ENCODE measurements at regions not wholly inside any gene's neighbourhood (a gene's known extent, or its start where the extent isn't known, plus 50 kb on each side); places are given as distances from the start of the nearest gene placed in this dataset.
"Not testable (repeated sequence)": the region's sequence is repeated elsewhere in the genome, so short reads cannot be mapped to it uniquely, and the experiment has no call there.

- Histone ChIP-seq H3K27ac (no peak overlapping the region), H3K36me3 (no peaks in the 10 kb centered on the region), H3K4me3 (no peak overlapping the region), H3K9me3 (peaks cover 12 to 89% of the 10 kb centered on the region in 2 donors), H3K27me3 (no peaks in the 10 kb centered on the region), H3K4me1 (no peaks in the 10 kb centered on the region)
- DNase-seq (ENCODE audit: low spot score in 2 of 2) = no peak
- intact Hi-C loops (cut with DNase I; ENCODE audit: low total_unique reads) = no loop called here
- no peak for TF ChIP-seq POLR2A (IDR thresholded peaks at IDR 0.05)
- no peak for TF ChIP-seq CTCF (IDR thresholded peaks at IDR 0.05)
- no peak for TF ChIP-seq POLR2AphosphoS5 (IDR thresholded peaks at IDR 0.05)
Observed at GRCh38 chr2:89775885-89776284, 1084.4 kb downstream of the RPIA start.

GRCh38 chr2:89780318-89780717 lies 1088.8 kb downstream of the RPIA start:
- intact Hi-C loops (cut with DNase I; ENCODE audit: low total_unique reads) = no loop called here
- TF ChIP-seq CTCF (IDR thresholded peaks at IDR 0.05) = no peak
- TF ChIP-seq POLR2A (IDR thresholded peaks at IDR 0.05) = no peak
- TF ChIP-seq POLR2AphosphoS5 (IDR thresholded peaks at IDR 0.05) = no peak

GRCh38 chr2:89781962-89782361 lies 1090.5 kb downstream of the RPIA start:
- intact Hi-C loops (cut with DNase I; ENCODE audit: low total_unique reads) = no loop called here
- no peak overlapping the region for H3K27ac ChIP-seq
- TF ChIP-seq CTCF (IDR thresholded peaks at IDR 0.05) (no peak), POLR2A (IDR thresholded peaks at IDR 0.05) (no peak), POLR2AphosphoS5 (IDR thresholded peaks at IDR 0.05) (no peak)
- H3K27me3 ChIP-seq = no peaks in the 10 kb centered on the region
- H3K36me3 ChIP-seq = no peaks in the 10 kb centered on the region
- peaks cover 4 to 90% of the 10 kb centered on the region in 2 donors for H3K9me3 ChIP-seq
- DNase-seq (ENCODE audit: low spot score in 2 of 2) = no peak
- no peaks in the 10 kb centered on the region for H3K4me1 ChIP-seq
- H3K4me3 ChIP-seq = no peak overlapping the region

More at GRCh38 chr2:89780318-89780717, 1088.8 kb downstream of the RPIA start:
- H3K36me3 ChIP-seq = no peaks in the 10 kb centered on the region
- H3K4me3 ChIP-seq = no peak overlapping the region
- peaks cover 9 to 97% of the 10 kb centered on the region in 2 donors for H3K9me3 ChIP-seq
- no peaks in the 10 kb centered on the region for H3K27me3 ChIP-seq
- no peak for DNase-seq (ENCODE audit: low spot score in 2 of 2)
- no peak overlapping the region for H3K27ac ChIP-seq
- no peaks in the 10 kb centered on the region for H3K4me1 ChIP-seq

- intact Hi-C loops (cut with DNase I; ENCODE audit: low total_unique reads) = no loop called here
- no peaks in the 10 kb centered on the region for H3K27me3 ChIP-seq
- TF ChIP-seq POLR2AphosphoS5 (IDR thresholded peaks at IDR 0.05) (no peak), POLR2A (IDR thresholded peaks at IDR 0.05) (no peak), CTCF (IDR thresholded peaks at IDR 0.05) (no peak)
- no peak overlapping the region for H3K27ac ChIP-seq
- no peak overlapping the region for H3K4me3 ChIP-seq
- no peak for DNase-seq (ENCODE audit: low spot score in 2 of 2)
- no peaks in the 10 kb centered on the region for H3K36me3 ChIP-seq
- no peaks in the 10 kb centered on the region for H3K4me1 ChIP-seq
- peaks cover 15 to 90% of the 10 kb centered on the region in 2 donors for H3K9me3 ChIP-seq
Observed at GRCh38 chr2:89784960-89785359, 1093.5 kb downstream of the RPIA start.

GRCh38 chr2:89785528-89785927 lies 1094.1 kb downstream of the RPIA start:
- H3K4me1 ChIP-seq; intact Hi-C loops (cut with DNase I; ENCODE audit: low total_unique reads); H3K4me3 ChIP-seq; H3K36me3 ChIP-seq; H3K27me3 ChIP-seq; H3K27ac ChIP-seq; DNase-seq (ENCODE audit: low spot score in 2 of 2): not testable (repeated sequence)
- peaks cover 18 to 90% of the 10 kb centered on the region in 2 donors for H3K9me3 ChIP-seq

GRCh38 chr2:89786642-89787041 lies 1095.2 kb downstream of the RPIA start:
- H3K9me3 ChIP-seq = peaks cover 18 to 89% of the 10 kb centered on the region in 2 donors
- H3K4me1 ChIP-seq; H3K27ac ChIP-seq; H3K27me3 ChIP-seq; H3K36me3 ChIP-seq; DNase-seq (ENCODE audit: low spot score in 2 of 2); H3K4me3 ChIP-seq; intact Hi-C loops (cut with DNase I; ENCODE audit: low total_unique reads): not testable (repeated sequence)

- DNase-seq (ENCODE audit: low spot score in 2 of 2) = not testable (repeated sequence)
- H3K9me3 ChIP-seq = peaks cover 25 to 94% of the 10 kb centered on the region in 2 donors
Observed at GRCh38 chr2:89795530-89795929, 1104.1 kb downstream of the RPIA start.

More at GRCh38 chr2:89795530-89795929, 1104.1 kb downstream of the RPIA start:
- H3K36me3 ChIP-seq; intact Hi-C loops (cut with DNase I; ENCODE audit: low total_unique reads); H3K27ac ChIP-seq; H3K4me3 ChIP-seq; H3K27me3 ChIP-seq; H3K4me1 ChIP-seq: not testable (repeated sequence)
